GM12878 (cell line): ENCODE measurements at regions not wholly inside any gene's neighbourhood (a gene's known extent, or its start where the extent isn't known, plus 50 kb on each side); places are given as distances from the start of the nearest gene placed in this dataset.

ENCODE experiments used
- CTCF ChIP-seq, 3 experiments: IDR thresholded peaks in 2 of 3; conservative IDR thresholded peaks in 1 of 3; 2 replicates each; pipeline ENCODE4 v1.5.1; 2011; ENCODE audit warnings: low read depth in 3 of 3, low read length in 3 of 3, mild to moderate bottlenecking in 3 of 3, control low read depth in 2 of 3, moderate library complexity in 2 of 3, inconsistent platforms in 1 of 3, mixed read lengths in 1 of 3; ENCODE audit not compliant: control insufficient read depth in 2 of 3, insufficient read depth in 1 of 3; ENCODE audit errors: extremely low read depth in 1 of 3
- HDAC2 ChIP-seq: fragments of 200-600 bp; sonication (generic); IDR thresholded peaks from 2 replicates; pipeline ENCODE4 v1.6.1; 2017
- NFIC ChIP-seq: IDR thresholded peaks from 2 replicates; pipeline ENCODE4 v1.6.1; 2012; ENCODE audit warnings: low read depth, mild to moderate bottlenecking, inconsistent platforms, low read length, moderate library complexity
- POLR2A ChIP-seq: IDR thresholded peaks from 2 replicates; pipeline ENCODE4 v1.6.1; 2011; ENCODE audit warnings: low read depth, mild to moderate bottlenecking, low read length
- YY1 ChIP-seq: IDR thresholded peaks from 2 replicates; pipeline ENCODE4 v1.6.1; 2011; ENCODE audit warnings: low read depth, mild to moderate bottlenecking, low read length

- TF ChIP-seq POLR2A (no peak), CTCF (IDR thresholded peaks at IDR 0.05 in 2 of 3, conservative IDR thresholded peaks at IDR 0.05 in 1 of 3; ENCODE audit: control insufficient read depth in 2 of 3, extremely low read depth in 1 of 3, insufficient read depth in 1 of 3, low read depth in 3 of 3, low read length in 3 of 3) (no peak), YY1 (no peak), NFIC (no peak), HDAC2 (no peak)
Measured at GRCh38 chr10:130786365-130786966, 525.1 kb downstream of the TCERG1L start.
